GM20000 (cell line): ENCODE measurements at regions not wholly inside any gene's neighbourhood (a gene's known extent, or its start where the extent isn't known, plus 50 kb on each side); places are given as distances from the start of the nearest gene placed in this dataset.
"Not testable (repeated sequence)": the region's sequence is repeated elsewhere in the genome, so short reads cannot be mapped to it uniquely, and the experiment has no call there.

Experiments used
- DNase-seq: peaks from one replicate; pipeline ENCODE4 v3.0.0; 2012; ENCODE audit warnings: low spot score
- TF ChIP-seq, protein P1 (sequence below): IDR thresholded peaks from 2 replicates; pipeline ENCODE4 v1.5.1; 2012; ENCODE audit warnings: mild to moderate bottlenecking, control low read depth; ENCODE audit errors: extremely low read depth, missing control alignments

DNA sequence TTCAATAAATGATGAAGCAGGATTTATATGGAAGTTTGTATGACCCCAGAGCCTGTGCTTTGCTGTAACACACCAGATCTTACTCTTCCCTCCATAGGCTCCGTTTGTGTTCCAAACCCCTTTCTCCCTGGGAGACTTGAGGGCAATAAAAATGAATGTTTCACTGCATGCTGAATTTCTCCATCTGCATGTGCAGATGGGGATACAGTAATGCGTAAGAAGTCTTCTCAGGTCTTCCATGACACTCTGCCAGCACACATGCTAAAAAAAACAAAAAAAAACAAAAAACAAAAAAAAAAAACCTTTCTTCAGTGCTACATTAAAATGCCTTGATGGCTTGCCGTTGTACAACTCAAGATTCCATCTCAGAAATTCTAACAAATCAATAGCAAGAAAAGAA lies 170.2 kb upstream of the ANKFN1 start:
- DNase-seq, result no peak
- TF ChIP-seq, protein P1, sequence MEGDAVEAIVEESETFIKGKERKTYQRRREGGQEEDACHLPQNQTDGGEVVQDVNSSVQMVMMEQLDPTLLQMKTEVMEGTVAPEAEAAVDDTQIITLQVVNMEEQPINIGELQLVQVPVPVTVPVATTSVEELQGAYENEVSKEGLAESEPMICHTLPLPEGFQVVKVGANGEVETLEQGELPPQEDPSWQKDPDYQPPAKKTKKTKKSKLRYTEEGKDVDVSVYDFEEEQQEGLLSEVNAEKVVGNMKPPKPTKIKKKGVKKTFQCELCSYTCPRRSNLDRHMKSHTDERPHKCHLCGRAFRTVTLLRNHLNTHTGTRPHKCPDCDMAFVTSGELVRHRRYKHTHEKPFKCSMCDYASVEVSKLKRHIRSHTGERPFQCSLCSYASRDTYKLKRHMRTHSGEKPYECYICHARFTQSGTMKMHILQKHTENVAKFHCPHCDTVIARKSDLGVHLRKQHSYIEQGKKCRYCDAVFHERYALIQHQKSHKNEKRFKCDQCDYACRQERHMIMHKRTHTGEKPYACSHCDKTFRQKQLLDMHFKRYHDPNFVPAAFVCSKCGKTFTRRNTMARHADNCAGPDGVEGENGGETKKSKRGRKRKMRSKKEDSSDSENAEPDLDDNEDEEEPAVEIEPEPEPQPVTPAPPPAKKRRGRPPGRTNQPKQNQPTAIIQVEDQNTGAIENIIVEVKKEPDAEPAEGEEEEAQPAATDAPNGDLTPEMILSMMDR, result no peak

GRCh38 chr17:55986817-55987216 lies 166.5 kb upstream of the ANKFN1 start:
- no peak for DNase-seq
- TF ChIP-seq, protein P1, result no peak

DNA sequence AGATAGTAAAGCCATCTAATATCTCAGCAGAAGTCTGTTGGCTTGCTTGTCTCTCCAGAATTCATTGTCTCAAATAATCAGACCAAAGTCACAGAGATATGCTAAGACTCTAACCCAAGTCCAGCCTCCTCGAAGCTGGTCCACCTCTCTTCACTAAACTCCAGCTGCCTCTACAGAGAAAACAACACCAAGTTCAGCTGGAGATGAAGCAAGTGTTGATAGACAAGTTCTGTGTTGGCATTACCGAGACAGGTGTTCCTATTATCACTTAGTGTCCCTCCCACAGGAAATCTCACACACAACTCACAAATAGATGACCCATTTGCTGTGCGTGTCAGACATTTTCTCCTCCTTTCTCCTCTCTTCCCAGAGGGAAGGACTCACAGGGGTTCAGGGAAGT lies 164.4 kb upstream of the ANKFN1 start:
- TF ChIP-seq, protein P1, result no peak
- DNase-seq, result no peak

DNA sequence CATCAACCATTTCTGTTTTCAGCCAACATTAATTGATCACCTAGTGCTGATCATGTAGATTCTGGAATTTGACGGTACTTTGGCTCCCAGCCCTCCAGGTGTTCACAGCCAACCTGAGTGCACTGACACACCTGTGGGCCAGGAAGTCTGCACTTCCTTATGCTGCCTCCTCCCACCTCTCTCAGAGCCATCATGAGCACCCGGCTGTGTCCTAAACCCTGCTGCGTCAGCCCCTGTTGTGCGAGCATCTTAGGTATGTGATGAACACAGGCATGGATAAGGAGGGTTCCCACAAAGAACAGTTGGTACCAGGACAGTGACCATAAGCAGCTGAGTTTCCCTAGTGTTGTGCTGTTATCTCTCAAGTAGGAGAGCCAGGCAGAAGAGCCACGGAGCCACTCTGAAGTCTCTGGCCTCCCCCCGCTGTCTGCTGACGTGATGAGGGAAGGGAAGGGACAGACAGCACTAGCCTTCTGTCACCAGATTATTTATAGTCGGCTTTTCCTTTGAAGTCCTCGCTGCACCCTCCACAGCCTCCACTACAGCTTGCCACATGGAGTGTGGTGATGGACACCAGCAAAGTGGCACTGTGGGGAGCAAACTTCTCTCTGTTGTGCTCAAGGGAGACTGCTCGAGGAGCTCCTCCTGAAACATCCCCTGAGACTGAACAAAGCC lies 162.8 kb upstream of the ANKFN1 start:
- DNase-seq, result no peak
- TF ChIP-seq, protein P1, result no peak

- TF ChIP-seq, protein P1, result no peak
- no peak for DNase-seq
Measured at GRCh38 chr17:55996826-55997225, 156.4 kb upstream of the ANKFN1 start.

GRCh38 chr17:56000411-56000810 lies 152.9 kb upstream of the ANKFN1 start:
- TF ChIP-seq, protein P1, result no peak
- no peak for DNase-seq

DNA sequence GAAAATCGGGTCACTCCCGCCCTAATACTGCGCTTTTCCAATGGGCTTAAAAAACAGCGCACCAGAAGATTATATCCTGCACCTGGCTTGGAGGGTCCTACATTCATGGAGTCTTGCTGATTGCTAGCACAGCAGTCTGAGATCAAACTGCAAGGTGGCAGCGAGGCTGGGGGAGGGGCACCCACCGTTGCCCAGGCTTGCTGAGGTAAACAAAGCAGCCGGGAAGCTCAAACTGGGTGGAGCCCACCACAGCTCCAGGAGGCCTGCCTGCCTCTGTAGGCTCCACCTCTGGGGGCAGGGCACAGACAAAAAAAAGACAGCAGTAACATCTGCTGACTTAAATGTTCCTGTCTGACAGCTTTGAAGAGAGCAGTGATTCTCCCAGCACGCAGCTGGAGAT lies 150.6 kb upstream of the ANKFN1 start:
- DNase-seq, result not testable (repeated sequence)
